ENCODE measurements at regions not wholly inside any gene's neighbourhood (a gene's known extent, or its start where the extent isn't known, plus 50 kb on each side); places are given as distances from the start of the nearest gene placed in this dataset.

DNA sequence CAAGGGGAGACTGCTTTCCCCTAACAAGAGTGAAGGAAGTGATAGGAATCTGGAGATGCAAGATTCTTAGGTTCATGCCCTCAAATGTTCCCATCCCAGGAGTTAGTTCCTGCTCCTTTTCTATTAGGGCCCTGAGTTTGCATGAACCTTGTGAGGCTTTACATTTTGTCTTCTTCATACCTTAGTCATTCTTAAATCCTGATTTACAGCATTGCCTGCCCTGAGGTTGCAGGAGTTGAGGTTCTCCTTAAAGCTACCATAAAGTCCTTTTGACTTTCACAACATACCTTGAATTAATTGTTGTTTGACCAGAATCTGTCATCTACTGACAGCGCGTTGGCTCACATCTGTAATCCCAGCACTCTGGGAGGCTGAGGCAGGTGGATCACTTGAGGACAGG, 151.5 kb upstream of the ABCA1 start:
- ATAC-seq (ENCODE audit: low read depth): no peak
- Mint-ChIP-seq H3K36me3 (no peaks in the 10 kb centered on the region), H3K27ac (no peak overlapping the region), H3K27me3 (no peaks in the 10 kb centered on the region), H3K4me3 (no peak overlapping the region), H3K4me1 (no peaks in the 10 kb centered on the region), H3K9me3 (no peaks in the 10 kb centered on the region)
- no peak for DNase-seq (ENCODE audit: low spot score in 2 of 2)

DNA sequence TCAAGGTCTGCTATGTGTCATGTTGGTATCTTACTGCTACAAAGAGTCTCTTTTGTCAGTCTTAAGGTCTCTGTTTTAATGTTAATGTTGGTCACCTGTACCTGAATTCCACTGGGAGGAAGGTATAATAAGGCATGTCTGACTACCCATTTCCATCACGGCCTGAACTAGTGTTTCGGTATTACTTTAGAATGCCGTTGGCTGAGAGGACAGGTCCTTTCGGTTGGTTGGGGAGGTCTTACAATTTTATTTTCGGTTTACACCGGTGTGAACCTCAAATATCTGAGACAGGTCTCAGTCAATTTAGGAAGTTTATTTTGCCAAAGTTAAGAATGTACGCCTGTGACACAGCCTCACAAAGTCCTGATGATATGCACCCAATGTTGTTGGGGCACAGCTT, 154.9 kb upstream of the ABCA1 start:
- Mint-ChIP-seq H3K27ac (no peak overlapping the region), H3K27me3 (no peaks in the 10 kb centered on the region), H3K4me3 (no peak overlapping the region), H3K36me3 (no peaks in the 10 kb centered on the region), H3K4me1 (no peaks in the 10 kb centered on the region), H3K9me3 (no peaks in the 10 kb centered on the region)
- DNase-seq (ENCODE audit: low spot score in 2 of 2): no peak
- no peak for ATAC-seq (ENCODE audit: low read depth)

DNA sequence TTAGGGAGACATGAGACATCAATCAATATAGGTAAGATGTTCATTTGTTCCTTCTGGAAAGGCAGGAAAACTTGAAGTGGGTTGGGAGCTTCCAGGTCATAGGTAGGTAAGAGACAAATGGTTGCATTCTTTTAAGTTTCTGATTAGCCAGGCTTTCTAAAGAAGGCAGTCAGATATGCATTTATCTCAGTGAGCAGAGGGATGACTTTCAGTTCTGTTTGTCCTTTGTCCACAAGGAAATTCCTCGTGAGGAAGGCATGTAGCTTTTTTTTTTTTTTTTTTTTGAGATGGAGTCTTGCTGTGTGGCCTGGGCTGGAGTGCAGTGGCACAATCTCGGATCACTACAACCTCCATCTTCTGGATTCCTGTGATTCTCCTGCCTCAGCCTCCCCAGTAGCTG, 155.3 kb upstream of the ABCA1 start:
- H3K9me3 Mint-ChIP-seq: no peaks in the 10 kb centered on the region
- DNase-seq (ENCODE audit: low spot score in 2 of 2) (no peak), ATAC-seq (ENCODE audit: low read depth) (no peak)
- no peaks in the 10 kb centered on the region for H3K36me3 Mint-ChIP-seq
- no peak overlapping the region for H3K4me3 Mint-ChIP-seq
- no peaks in the 10 kb centered on the region for H3K4me1 Mint-ChIP-seq
- H3K27me3 Mint-ChIP-seq: no peaks in the 10 kb centered on the region
- no peak overlapping the region for H3K27ac Mint-ChIP-seq

DNA sequence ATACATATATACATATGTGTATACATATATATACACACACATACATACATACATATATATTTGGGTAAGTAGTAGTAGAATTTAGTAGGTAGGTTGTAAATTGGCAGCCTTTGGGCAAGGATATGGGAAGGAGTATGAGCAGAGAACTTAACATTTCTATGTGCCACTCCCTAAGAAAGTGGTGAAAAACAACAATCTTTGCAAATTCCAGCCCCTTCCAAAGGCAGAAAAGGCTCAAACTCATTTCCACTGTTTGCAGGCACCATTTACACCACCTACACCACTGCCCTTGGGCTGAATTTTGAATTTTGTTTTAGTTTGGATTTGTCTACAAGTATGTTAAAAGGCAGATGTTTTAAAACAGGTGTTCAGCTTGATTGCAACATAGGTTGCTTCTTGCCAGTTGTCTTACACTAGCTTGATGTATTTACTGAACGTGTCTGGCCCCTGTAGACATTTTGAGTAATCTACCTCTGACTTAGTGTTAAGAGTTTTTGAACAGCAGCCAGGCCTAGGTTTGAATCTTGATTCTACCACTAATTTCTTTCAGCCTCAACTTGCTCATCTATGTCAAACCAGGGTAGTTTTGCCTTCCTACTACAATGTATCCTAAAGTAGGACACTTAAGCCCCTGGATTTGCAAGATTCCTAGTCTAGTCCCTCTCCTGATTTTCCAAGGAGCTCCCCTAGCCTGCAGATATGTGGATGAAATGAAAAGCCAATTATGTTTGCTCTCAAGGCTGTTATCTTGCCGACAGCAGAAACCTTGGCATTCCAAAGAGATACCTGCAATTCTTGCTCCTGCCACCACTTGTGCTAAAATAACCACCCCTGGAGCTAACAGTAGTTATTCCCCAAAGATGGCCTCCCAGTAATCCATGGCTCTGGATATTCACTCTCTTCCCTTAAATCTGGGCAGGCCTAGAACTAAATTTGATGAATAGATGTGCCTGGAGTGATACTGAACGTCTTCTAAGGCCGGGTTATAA, 156.2 kb upstream of the SLC44A1 start:
- no peaks in the 10 kb centered on the region for H3K27me3 Mint-ChIP-seq
- no peaks in the 10 kb centered on the region for H3K36me3 Mint-ChIP-seq
- no peak overlapping the region for H3K27ac Mint-ChIP-seq

DNA sequence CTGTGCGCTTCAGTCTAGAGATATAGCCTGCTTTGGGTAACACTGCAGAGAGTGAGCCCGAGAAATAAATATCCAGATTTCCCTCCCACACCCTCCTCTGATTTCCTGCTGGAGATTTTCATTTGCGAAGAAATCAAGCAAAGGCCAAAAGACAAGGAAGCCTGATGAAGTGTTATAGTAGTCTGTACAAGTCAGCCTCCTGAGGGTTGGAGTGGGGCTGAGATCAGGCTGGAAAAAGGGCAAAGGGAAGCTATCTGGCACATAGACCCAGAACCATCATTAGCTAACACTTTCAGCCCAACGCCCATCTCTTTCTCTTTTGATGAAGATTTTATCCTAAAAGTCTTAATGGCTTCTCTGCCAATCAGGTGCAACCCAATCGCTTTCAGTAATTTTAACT, 154.6 kb upstream of the SLC44A1 start:
- DNase-seq (ENCODE audit: low spot score in 2 of 2) (no peak), ATAC-seq (ENCODE audit: low read depth) (no peak)
- no peak overlapping the region for H3K27ac Mint-ChIP-seq
- H3K9me3 Mint-ChIP-seq: no peaks in the 10 kb centered on the region
- no peaks in the 10 kb centered on the region for H3K4me1 Mint-ChIP-seq
- H3K4me3 Mint-ChIP-seq: no peak overlapping the region
- H3K27me3 Mint-ChIP-seq: no peaks in the 10 kb centered on the region
- H3K36me3 Mint-ChIP-seq: no peaks in the 10 kb centered on the region

More for the DNA sequence above, 156.2 kb upstream of the SLC44A1 start:
- Mint-ChIP-seq H3K4me1 (no peaks in the 10 kb centered on the region), H3K9me3 (no peaks in the 10 kb centered on the region), H3K4me3 (no peak overlapping the region)
- DNase-seq (ENCODE audit: low spot score in 2 of 2): no peak
- no peak for ATAC-seq (ENCODE audit: low read depth)

DNA sequence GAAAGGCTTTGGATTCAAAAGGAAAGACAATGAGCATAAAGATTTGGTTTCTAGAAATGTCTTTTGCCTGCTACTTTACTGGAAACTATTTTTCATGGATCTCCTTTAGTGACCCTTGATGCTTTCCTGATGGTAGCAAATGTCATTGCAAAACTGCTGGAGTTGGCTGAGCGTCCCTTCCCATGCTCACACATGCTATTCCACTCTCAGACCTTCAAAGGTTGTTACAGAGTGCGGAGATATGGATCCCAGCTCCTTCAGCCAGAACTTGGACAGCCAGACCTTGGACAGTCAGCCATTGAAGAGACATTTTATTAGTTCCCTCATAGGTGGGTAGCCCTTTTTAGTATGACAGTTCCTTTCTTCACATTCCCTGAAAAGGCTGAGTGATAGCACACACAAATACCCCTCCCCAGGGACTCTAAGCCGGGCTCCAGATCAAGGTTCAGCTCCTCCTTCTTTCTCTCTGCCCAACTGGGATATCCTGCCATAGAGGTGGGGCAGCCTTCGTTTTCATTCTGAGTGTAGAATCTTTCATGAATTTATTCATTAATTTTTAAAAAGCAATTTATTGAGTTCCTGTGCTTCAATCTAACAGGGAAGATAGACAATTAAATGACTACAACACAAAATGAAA, 153.3 kb upstream of the SLC44A1 start:
- H3K36me3 Mint-ChIP-seq: no peaks in the 10 kb centered on the region
- H3K4me3 Mint-ChIP-seq: no peak overlapping the region
- ATAC-seq (ENCODE audit: low read depth): no peak
- H3K27me3 Mint-ChIP-seq: no peaks in the 10 kb centered on the region
- H3K27ac Mint-ChIP-seq: no peak overlapping the region
- no peaks in the 10 kb centered on the region for H3K9me3 Mint-ChIP-seq
- no peak for DNase-seq (ENCODE audit: low spot score in 2 of 2)
- H3K4me1 Mint-ChIP-seq: no peaks in the 10 kb centered on the region

DNA sequence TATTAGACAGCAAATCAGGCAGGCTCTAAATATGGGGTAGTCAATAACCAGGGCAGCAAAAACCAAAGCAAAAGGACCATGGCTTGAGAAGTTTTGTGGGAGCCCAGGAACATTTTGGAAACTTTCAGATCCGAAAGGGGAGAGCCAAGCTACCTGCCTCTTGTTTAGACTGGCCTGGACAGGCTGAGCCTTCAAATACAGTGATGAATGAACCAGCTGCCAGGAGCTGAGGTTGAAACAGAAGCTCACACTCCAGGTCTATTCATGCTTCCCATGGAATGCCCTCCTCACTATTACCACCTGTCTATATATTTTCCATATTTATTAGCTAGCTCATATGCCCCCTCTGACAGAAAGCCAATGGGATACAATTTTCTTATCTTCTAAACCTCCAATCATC, 150.8 kb upstream of the SLC44A1 start:
- Mint-ChIP-seq H3K4me1 (no peaks in the 10 kb centered on the region), H3K27ac (no peak overlapping the region), H3K27me3 (no peaks in the 10 kb centered on the region), H3K4me3 (no peak overlapping the region), H3K36me3 (no peaks in the 10 kb centered on the region), H3K9me3 (no peaks in the 10 kb centered on the region)
- no peak for DNase-seq (ENCODE audit: low spot score in 2 of 2)
- no peak for ATAC-seq (ENCODE audit: low read depth)

DNA sequence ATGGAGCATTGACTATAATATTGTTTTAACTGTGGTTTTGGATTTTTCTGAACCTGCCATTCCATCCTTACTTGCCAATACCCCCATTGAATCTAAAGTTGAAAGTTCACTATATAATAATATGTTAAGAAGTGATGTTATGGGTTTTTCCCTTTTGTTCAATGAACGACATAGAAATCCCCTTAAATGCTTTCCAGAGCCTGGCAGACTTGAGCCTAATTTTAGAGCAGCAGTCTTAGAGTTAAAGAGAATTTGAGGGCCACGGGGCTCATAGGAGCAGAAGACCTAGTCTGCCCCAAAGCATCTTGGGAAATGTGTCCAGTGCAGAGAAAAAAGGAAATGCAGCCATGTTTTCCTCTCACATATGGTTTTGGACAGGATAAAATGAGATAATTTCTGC, 146.1 kb upstream of the SLC44A1 start:
- no peaks in the 10 kb centered on the region for H3K9me3 Mint-ChIP-seq
- ATAC-seq (ENCODE audit: low read depth): peak; percentile 12
- no peaks in the 10 kb centered on the region for H3K36me3 Mint-ChIP-seq
- no peak overlapping the region for H3K27ac Mint-ChIP-seq
- no peak for DNase-seq (ENCODE audit: low spot score in 2 of 2)
- no peaks in the 10 kb centered on the region for H3K27me3 Mint-ChIP-seq
- H3K4me1 Mint-ChIP-seq: no peaks in the 10 kb centered on the region
- H3K4me3 Mint-ChIP-seq: no peak overlapping the region

DNA sequence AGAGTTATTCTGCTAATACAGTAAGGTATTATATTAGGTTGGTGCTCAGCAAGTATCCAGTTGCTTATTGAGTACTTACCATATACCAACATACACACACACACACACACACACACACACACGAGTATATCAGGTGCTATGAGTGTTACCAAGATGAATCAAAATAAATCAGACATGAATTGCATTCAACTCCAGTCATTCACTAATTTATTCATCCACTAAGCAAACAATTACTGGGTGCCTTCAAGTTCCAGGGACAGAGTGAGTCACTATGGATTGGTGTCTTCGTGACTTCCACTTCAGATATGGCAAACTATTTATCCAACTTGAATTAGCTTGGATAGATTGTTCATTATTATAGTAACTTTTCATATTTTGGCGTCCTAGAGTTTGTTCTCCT, 140.7 kb upstream of the SLC44A1 start:
- no peak overlapping the region for H3K27ac Mint-ChIP-seq
- no peak overlapping the region for H3K4me3 Mint-ChIP-seq
- H3K4me1 Mint-ChIP-seq: no peaks in the 10 kb centered on the region
- no peak for DNase-seq (ENCODE audit: low spot score in 2 of 2)
- H3K36me3 Mint-ChIP-seq: no peaks in the 10 kb centered on the region
- no peaks in the 10 kb centered on the region for H3K9me3 Mint-ChIP-seq
- no peaks in the 10 kb centered on the region for H3K27me3 Mint-ChIP-seq
- ATAC-seq (ENCODE audit: low read depth): no peak

DNA sequence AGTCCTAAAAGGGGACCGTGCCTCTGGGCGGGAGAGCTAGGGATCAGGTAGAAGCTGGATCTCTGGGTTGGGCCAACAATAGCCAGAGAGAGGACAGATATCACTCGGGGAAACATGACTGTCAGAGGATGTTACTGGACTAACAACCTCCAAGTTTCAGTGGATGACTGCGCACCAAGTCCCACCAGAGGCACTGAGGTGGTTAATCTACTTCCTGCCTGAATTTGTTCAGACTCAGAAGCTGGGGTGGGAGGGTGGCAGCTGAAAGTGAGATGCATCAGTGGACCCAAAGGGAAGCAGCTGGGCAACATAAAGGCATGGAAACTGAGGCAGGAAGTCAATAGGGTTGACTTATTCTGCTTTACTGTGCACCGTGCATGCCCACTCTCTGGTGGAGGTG, 130.1 kb upstream of the SLC44A1 start:
- Mint-ChIP-seq H3K4me1 (peaks cover 21% of the 10 kb centered on the region), H3K9me3 (no peaks in the 10 kb centered on the region), H3K27me3 (peaks cover 4% of the 10 kb centered on the region), H3K27ac (no peak overlapping the region), H3K4me3 (no peak overlapping the region), H3K36me3 (no peaks in the 10 kb centered on the region)
- no peak for ATAC-seq (ENCODE audit: low read depth)
- DNase-seq (ENCODE audit: low spot score in 2 of 2): no peak

DNA sequence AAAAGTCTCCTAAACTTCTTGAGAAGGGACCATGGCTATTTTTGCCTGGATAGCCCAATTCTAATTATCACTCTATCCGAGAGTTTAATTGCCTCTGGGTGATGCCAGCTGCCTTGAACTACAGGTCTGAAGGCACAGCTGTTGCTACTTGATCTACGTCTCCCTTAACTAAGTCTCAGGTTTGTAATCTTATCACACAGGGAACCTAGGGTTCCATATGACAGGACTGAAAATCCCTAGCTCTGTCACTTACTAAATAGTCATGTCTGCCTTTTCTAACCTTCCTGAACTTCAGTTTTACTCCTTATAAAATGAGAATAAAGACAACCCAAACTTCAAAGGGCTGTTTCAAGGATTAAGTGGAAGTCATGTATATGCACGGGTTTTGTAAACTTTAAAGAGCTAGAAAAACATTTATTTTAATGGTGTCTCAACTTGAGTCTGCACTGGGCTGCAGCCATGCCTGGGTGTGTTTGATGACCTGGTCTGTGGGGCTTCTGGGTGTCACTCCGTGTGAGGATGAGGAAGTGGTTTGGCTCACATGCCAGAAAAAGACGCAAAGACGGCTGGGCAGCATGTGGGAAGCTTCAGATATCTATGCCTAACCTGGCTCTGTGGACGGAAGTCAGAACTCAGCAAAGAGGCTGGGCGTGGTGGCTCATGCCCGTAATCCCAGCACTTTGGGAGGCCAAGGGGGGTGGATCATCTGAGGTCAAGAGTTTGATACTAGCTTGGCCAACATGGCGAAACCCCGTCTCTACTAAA, 129.3 kb upstream of the SLC44A1 start:
- ATAC-seq (ENCODE audit: low read depth) (peak; percentile 89), DNase-seq (ENCODE audit: low spot score in 2 of 2) (no peak)
- Mint-ChIP-seq H3K4me3 (no peak overlapping the region), H3K27me3 (peaks cover under 1% of the 10 kb centered on the region), H3K27ac (no peak overlapping the region), H3K36me3 (no peaks in the 10 kb centered on the region), H3K4me1 (peaks cover 21% of the 10 kb centered on the region), H3K9me3 (no peaks in the 10 kb centered on the region)

DNA sequence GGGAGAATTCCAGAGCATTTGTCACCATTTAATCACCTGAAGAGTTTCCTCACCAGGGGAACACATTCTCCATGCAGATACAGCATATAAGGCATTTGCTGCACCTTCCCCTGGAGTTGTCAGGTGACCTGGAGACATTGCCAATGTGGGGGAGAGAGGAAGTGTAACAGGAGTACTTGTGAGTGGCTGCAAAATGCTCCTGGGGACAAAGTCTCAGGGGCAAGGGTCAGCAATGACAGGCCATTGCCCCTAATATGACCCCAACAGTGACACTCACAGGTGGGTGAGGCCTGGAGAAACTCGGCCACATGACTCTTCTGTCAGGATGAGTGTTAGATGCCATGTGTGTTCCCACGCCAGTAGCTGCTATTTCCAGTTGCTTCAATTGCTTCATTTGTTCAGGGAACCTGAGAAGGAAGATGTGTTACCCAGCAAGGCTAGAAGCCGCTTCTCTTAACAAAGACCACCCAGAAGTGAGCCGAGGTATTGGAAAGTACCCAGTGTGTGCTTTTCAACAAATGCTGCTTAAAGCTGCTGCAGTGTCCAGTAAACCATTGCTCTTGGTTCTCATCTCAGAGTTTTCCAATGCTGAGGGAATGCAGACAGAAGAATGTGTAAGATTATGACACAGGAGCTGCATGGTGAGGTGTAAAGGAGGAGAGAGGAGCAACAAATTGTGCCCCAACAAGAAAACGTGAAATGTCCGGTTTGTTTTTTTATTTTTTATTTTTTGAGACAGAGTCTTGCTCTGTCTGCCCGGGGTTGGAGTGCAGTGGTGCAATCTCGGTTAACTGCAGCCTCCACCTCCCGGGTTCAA, 128.2 kb upstream of the SLC44A1 start:
- peaks cover 4% of the 10 kb centered on the region for H3K27me3 Mint-ChIP-seq
- H3K36me3 Mint-ChIP-seq: no peaks in the 10 kb centered on the region
- no peak overlapping the region for H3K27ac Mint-ChIP-seq
- H3K4me3 Mint-ChIP-seq: no peak overlapping the region
- DNase-seq (ENCODE audit: low spot score in 2 of 2) (no peak), ATAC-seq (ENCODE audit: low read depth) (no peak)
- H3K4me1 Mint-ChIP-seq: peaks cover 21% of the 10 kb centered on the region
- H3K9me3 Mint-ChIP-seq: no peaks in the 10 kb centered on the region

DNA sequence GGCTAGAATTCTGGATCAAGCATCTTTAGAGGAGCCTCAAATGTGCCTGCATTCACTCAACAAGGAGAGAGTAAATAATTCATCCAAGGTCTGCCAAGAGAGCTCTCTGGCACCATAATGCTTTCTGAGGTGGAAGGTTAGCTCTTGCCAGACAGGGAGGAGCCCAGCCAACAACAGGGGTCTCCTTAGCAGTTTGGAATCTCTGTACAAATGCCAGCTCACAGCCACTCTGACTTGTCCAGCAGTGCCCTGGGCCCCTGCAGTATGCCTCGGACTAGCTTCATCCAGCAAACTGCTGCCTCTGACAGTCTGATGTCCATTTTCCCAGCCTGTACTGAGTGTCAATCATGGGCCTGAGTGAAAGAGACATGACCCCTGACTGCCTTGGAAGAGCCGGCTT, 127.2 kb upstream of the SLC44A1 start:
- H3K36me3 Mint-ChIP-seq: no peaks in the 10 kb centered on the region
- H3K4me1 Mint-ChIP-seq: peaks cover 21% of the 10 kb centered on the region
- H3K27me3 Mint-ChIP-seq: peaks cover 4% of the 10 kb centered on the region
- DNase-seq (ENCODE audit: low spot score in 2 of 2) (no peak), ATAC-seq (ENCODE audit: low read depth) (no peak)
- H3K27ac Mint-ChIP-seq: no peak overlapping the region
- H3K4me3 Mint-ChIP-seq: no peak overlapping the region
- H3K9me3 Mint-ChIP-seq: no peaks in the 10 kb centered on the region
